HepG2 (cell line): ENCODE measurements at regions not wholly inside any gene's neighbourhood (a gene's known extent, or its start where the extent isn't known, plus 50 kb on each side); places are given as distances from the start of the nearest gene placed in this dataset.
A peak's percentile ranks its signal among the peaks of the same experiment; 100 is the strongest.

Source experiments
- BCL6 ChIP-seq: IDR thresholded peaks from 2 replicates; pipeline ENCODE4 v1.6.1; 2016; ENCODE audit warnings: missing genetic modification reagents, missing compliant biosample characterization
- CTCF ChIP-seq: sonication (generic); formaldehyde crosslinking; IDR thresholded peaks from 2 replicates; pipeline ENCODE4 v1.5.0; 2020; ENCODE audit warnings: mild to moderate bottlenecking, missing genetic modification reagents, moderate library complexity
- DMTF1 ChIP-seq: sonication (generic); formaldehyde crosslinking; IDR thresholded peaks from 2 replicates; pipeline ENCODE4 v1.4.0; 2020; ENCODE audit warnings: mild to moderate bottlenecking, missing genetic modification reagents
- IRF2 ChIP-seq: IDR thresholded peaks from 2 replicates; pipeline ENCODE4 v1.6.1; 2018; ENCODE audit warnings: missing genetic modification reagents, missing compliant biosample characterization
- MXI1 ChIP-seq: IDR thresholded peaks from 3 replicates; pipeline ENCODE4 v1.6.1; 2012; ENCODE audit warnings: low read depth, low read length, inconsistent platforms, borderline replicate concordance
- PTBP1 ChIP-seq: fragments of 200-400 bp; formaldehyde crosslinking; IDR thresholded peaks from 2 replicates; pipeline ENCODE4 v1.6.1; 2018; ENCODE audit warnings: low read length, low read depth; ENCODE audit not compliant: poor library complexity, severe bottlenecking
- THAP11 ChIP-seq: IDR thresholded peaks from 2 replicates; pipeline ENCODE4 v1.6.1; 2016; ENCODE audit warnings: missing biosample characterization, missing genetic modification reagents
- THRA ChIP-seq: sonication (generic); formaldehyde crosslinking; IDR thresholded peaks from 2 replicates; pipeline ENCODE4 v1.4.0; 2020; ENCODE audit warnings: missing genetic modification reagents, borderline replicate concordance
- YY1 ChIP-seq: IDR thresholded peaks from 2 replicates; pipeline ENCODE4 v1.6.1; 2011; ENCODE audit warnings: low read length, low read depth, moderate library complexity, mild to moderate bottlenecking; ENCODE audit not compliant: insufficient read depth, insufficient replicate concordance
- ZBTB2 ChIP-seq: sonication (generic); formaldehyde crosslinking; IDR thresholded peaks from 2 replicates; pipeline ENCODE4 v1.8.0; 2022; ENCODE audit warnings: low read depth, missing genetic modification reagents
- ZNF331 ChIP-seq: sonication (generic); formaldehyde crosslinking; IDR thresholded peaks from 2 replicates; pipeline ENCODE4 v1.4.0; 2020; ENCODE audit warnings: missing genetic modification reagents
- ZNF576 ChIP-seq: sonication (generic); formaldehyde crosslinking; IDR thresholded peaks from 2 replicates; pipeline ENCODE4 v1.4.0; 2020; ENCODE audit warnings: mild to moderate bottlenecking, missing genetic modification reagents
- ZNF646 ChIP-seq: sonication (generic); formaldehyde crosslinking; IDR thresholded peaks from 2 replicates; pipeline ENCODE4 v1.9.0; 2021; ENCODE audit warnings: mild to moderate bottlenecking, missing genetic modification reagents
- ZNF672 ChIP-seq: sonication (generic); formaldehyde crosslinking; IDR thresholded peaks from 2 replicates; pipeline ENCODE4 v1.8.1; 2022; ENCODE audit warnings: missing genetic modification reagents
- ZNF737 ChIP-seq: sonication (generic); formaldehyde crosslinking; IDR thresholded peaks from 2 replicates; pipeline ENCODE4 v1.5.0; 2020; ENCODE audit warnings: missing genetic modification reagents, mild to moderate bottlenecking, borderline replicate concordance

- no peak for TF ChIP-seq DMTF1 (CRISPR knock-in tag)
- no peak for TF ChIP-seq PTBP1
- no peak for TF ChIP-seq YY1
- TF ChIP-seq IRF2 = peak; percentile 58; the same call in 1 of the 2 replicates
- peak; percentile 80; the same call in 1 of the 2 replicates for TF ChIP-seq THRA
- peak; percentile 35; the same call in 1 of the 3 replicates for TF ChIP-seq MXI1
- no peak for TF ChIP-seq BCL6 (CRISPR knock-in tag)
- TF ChIP-seq THAP11 (CRISPR knock-in tag) = 0 out of 2 replicates have a peak, but pooled peaks have one; percentile 9
- TF ChIP-seq ZNF331 (CRISPR knock-in tag) = peak; percentile 14; the same call in 1 of the 2 replicates
- TF ChIP-seq CTCF (CRISPR knock-in tag) = peak; percentile 91
- TF ChIP-seq ZBTB2 = no peak
- TF ChIP-seq ZNF646 (CRISPR knock-in tag) = peak; percentile 84
- no peak for TF ChIP-seq ZNF737 (CRISPR knock-in tag)
- TF ChIP-seq ZNF576 = no peak
- no peak for TF ChIP-seq ZNF672
Measured at GRCh38 chrX:41001327-41001726, 83.9 kb upstream of the USP9X start (continued).
